HFF-Myc (cell line): ENCODE measurements at regions not wholly inside any gene's neighbourhood (a gene's known extent, or its start where the extent isn't known, plus 50 kb on each side); places are given as distances from the start of the nearest gene placed in this dataset.

Source experiments
- DNase-seq: peaks from one replicate; pipeline ENCODE4 v3.0.0-alpha.2; 2011; ENCODE audit warnings: low read depth; ENCODE audit errors: extremely low read depth
- H3K4me3 ChIP-seq: replicated peaks from 2 replicates; pipeline ENCODE4 v1.5.1; 2011; ENCODE audit warnings: low read depth, mild to moderate bottlenecking, control low read depth, low read length
- TF ChIP-seq, protein P1 (sequence below): IDR thresholded peaks from 2 replicates; pipeline ENCODE4 v1.5.1; 2012; ENCODE audit warnings: mild to moderate bottlenecking, low read depth, low read length, control low read depth; ENCODE audit errors: missing control alignments

- TF ChIP-seq, protein P1, sequence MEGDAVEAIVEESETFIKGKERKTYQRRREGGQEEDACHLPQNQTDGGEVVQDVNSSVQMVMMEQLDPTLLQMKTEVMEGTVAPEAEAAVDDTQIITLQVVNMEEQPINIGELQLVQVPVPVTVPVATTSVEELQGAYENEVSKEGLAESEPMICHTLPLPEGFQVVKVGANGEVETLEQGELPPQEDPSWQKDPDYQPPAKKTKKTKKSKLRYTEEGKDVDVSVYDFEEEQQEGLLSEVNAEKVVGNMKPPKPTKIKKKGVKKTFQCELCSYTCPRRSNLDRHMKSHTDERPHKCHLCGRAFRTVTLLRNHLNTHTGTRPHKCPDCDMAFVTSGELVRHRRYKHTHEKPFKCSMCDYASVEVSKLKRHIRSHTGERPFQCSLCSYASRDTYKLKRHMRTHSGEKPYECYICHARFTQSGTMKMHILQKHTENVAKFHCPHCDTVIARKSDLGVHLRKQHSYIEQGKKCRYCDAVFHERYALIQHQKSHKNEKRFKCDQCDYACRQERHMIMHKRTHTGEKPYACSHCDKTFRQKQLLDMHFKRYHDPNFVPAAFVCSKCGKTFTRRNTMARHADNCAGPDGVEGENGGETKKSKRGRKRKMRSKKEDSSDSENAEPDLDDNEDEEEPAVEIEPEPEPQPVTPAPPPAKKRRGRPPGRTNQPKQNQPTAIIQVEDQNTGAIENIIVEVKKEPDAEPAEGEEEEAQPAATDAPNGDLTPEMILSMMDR, result no peak
Measured at GRCh38 chr15:95522533-95522932, 808.0 kb upstream of the NR2F2 start.

GRCh38 chr15:95528920-95529319, 801.6 kb upstream of the NR2F2 start:
- DNase-seq, result no peak
- H3K4me3 ChIP-seq, result no peak overlapping the region
- TF ChIP-seq, protein P1, result no peak

More at GRCh38 chr15:95522533-95522932, 808.0 kb upstream of the NR2F2 start:
- DNase-seq, result no peak
- H3K4me3 ChIP-seq, result no peak overlapping the region

DNA sequence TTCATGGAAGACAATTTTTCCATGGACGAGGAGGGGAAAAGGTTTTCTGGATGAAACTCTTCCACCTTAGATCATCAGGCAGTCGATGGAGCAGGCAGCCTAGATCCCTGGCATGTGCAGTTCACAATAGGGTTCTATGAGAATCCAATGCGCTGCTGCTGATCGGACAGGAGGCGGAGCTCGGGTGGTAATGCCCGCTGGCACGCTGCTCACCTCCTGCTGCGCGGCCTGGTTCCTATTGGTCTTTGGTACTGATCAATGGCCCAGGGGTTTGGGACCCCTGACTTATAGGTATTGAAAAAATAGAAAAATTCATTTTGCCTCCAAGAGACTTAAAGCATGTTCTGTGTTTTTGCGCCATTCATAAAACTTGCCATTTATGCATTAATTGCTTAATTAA, 793.9 kb upstream of the NR2F2 start:
- H3K4me3 ChIP-seq, result no peak overlapping the region
- TF ChIP-seq, protein P1, result no peak
- DNase-seq, result no peak

DNA sequence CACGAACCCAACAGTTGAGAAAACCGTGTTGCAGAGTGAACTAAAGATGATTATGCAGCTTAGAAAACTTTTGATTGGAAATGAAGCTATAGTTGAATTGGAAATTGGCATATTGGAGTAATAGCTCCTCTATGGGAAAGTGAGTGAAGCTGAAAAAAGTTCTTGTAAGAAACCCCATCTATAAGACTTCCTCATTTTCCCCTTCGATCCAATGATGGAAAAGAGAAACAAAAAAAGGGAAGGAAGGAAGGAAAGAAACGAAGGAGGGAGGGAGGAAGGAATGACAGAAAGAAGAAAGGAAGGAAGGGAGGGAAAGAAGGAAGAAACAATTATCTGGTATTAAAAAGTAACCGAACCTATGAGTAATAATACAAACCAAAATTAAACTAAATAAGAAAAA, 791.8 kb upstream of the NR2F2 start:
- H3K4me3 ChIP-seq, result no peak overlapping the region

DNA sequence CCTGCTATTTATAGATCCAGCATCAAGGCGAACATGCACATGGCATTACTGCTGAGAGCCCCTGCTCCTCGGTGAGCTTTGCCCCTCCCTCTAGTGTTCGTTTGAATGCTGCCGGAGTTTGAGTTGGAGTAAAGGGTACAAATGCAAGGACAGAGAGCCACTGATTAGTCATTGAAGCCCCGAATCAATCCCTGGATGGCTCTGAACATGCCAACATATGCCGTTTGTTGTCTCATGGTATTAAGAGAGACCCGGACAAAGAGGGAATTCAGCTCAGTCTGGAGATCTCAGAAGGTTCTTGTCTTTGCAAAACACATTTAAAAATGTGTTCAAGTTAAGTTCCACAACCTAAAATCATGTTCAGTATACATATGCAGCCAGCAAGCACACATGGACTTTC, 789.2 kb upstream of the NR2F2 start:
- H3K4me3 ChIP-seq, result no peak overlapping the region
- TF ChIP-seq, protein P1, result no peak
- DNase-seq, result no peak

More for the DNA sequence above, 791.8 kb upstream of the NR2F2 start:
- TF ChIP-seq, protein P1, result no peak
- no peak for DNase-seq

- TF ChIP-seq, protein P1, result no peak
- no peak for DNase-seq
- no peak overlapping the region for H3K4me3 ChIP-seq
Measured at GRCh38 chr15:95549168-95549738, 781.2 kb upstream of the NR2F2 start.

- no peak overlapping the region for H3K4me3 ChIP-seq
Measured at GRCh38 chr15:95550702-95551101, 779.8 kb upstream of the NR2F2 start.

More at GRCh38 chr15:95550702-95551101, 779.8 kb upstream of the NR2F2 start:
- no peak for DNase-seq
- TF ChIP-seq, protein P1, result no peak
